Ammon's horn (tissue), 1 donor: ENCODE measurements at regions not wholly inside any gene's neighbourhood (a gene's known extent, or its start where the extent isn't known, plus 50 kb on each side); places are given as distances from the start of the nearest gene placed in this dataset.

ENCODE experiments used
- DNase-seq: peaks from one replicate; pipeline ENCODE4 v3.0.0-alpha.2; 2016; ENCODE audit warnings: low spot score

DNA sequence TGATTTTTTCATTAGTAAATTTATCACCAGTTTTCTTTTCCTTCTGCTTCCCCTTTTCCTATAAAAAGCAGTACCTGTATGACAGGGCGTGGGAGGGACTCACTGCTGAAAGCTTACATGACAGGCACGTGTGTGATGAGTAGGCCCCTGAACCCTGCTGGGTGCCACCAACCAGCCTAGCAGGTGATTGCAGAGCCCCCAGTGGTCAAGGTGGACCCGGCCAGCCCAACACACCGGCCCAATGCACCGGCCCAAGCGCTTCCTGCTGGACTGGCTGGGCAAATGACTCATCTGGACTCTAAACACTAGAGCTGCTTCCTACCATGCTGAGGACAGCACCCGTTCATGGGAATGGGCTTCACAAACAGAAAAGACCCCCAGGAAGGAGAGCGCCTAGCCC lies 89.8 kb upstream of the TMEM72 start:
- DNase-seq = no peak

- DNase-seq = no peak
These were observed 88.8 kb upstream of the TMEM72 start for GRCh38 chr10:44822349-44822748.

GRCh38 chr10:44822966-44823365 lies 88.2 kb upstream of the TMEM72 start:
- DNase-seq = no peak

GRCh38 chr10:44824607-44825006 lies 86.5 kb upstream of the TMEM72 start:
- no peak for DNase-seq

DNA sequence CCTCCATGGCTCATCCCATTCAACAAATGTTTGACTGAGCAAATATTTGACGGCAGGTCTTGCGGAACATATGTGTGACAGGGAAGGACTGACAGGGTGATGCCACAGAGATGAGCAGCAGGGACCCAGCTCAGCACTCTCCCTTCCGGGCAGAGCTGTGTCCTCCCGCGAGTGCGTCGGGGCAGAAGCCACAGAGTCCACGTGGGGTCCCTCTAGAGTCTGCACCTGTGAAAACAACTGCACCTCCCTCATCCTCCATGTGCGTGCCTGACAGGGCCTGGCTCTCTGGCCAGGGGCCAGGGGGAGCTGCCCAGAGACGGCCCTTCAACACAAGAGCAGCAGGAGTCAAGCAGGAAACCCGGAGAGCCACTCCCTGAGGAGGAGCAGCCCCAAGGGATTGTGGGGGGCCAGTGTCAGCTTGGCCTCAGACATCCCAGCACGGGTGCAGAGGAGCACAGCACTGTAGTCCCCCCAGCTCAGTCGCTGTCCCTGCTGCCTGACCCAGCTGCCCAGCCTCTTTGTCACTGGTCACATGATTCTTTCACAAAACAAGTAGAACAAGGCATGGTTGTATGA lies 83.6 kb upstream of the TMEM72 start:
- no peak for DNase-seq

DNA sequence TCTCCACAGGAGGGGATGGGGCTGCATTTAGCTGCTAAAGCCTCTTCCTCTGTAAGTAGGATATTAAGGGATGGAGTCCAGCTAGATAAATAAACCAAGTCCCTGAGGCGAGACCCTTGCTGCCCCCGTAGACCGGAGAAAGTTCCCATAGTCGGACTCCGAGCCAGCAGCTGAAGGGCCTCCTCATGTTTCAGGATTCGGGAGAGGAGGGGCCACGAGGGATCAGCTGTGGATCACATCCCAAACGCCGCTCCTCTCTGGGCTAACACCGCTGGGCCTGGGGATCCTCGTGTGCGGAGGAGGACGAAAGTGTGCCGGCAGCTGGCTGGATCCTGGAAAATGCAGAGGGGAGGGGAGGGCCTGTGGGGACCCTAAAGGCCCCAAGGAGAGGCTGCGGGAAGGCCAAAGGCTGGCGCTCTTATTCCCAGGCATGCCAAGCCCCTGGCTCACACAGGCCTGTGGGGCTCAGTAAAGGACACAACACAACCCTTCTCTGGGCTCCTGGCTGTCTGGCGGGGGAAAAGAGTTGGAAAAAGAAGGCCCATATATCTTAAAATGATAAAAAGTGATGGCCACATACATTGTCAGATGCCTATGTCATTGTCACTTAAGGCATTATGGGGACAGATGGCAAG lies 82.5 kb upstream of the TMEM72 start:
- no peak for DNase-seq

DNA sequence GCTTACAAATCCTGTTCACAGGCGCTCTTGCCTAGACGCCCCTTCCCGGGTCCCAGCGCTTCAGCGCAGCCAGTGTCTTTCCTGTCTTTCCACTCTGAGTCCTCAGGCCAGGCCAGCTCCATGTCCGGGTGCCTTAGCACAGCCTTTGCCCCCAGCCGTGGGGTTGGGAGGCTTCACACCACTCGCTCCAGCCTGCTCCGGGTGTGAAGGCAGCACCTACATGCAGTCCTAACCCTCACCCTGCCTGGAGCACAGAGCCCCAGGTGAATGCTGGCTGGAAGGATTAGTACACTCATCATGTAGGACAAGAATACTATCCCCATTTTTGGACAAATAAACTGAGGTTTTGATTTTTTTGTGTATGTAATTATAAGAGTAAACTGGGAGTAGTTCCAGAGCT lies 81.7 kb upstream of the TMEM72 start:
- DNase-seq = no peak

DNA sequence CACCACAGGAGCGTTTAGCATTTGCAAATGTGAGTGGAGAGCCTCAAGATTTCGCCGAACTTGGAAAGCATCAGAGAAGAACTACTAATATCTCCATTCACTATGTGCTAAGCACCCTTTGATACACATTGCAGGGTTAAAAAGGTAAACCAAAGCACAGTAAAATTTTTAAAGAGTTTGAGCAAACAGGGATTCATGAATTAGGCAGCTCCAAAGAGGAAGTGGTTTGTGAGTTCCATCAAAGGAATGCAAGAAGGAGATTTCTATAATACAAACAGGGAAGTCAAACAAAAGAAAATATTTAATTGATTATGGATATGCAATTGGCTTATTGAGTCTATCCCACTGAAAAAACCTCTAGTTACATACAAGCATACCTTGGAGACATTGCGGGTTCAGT lies 81.1 kb upstream of the TMEM72 start:
- DNase-seq = no peak

DNA sequence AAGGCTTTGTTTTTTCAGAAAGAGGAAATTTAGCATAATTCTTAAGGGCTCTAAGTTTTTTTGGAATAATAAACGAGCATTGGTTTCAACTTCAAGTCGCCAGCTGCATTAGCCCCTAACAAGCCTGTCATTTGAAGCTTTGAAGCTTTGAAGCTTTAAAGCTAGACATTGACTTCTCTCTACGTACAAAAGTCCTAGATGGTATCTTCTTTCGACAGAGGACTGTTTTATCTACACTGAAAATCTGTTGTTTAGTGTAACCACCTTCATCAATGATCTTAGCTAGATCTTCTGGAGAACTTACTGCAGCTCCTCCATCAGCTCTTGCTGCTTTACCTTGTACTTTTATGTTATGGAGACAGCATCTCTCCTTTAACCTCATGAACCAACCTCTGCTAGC lies 79.6 kb upstream of the TMEM72 start:
- no peak for DNase-seq

GRCh38 chr10:44832595-44833390 lies 78.3 kb upstream of the TMEM72 start:
- DNase-seq = no peak

DNA sequence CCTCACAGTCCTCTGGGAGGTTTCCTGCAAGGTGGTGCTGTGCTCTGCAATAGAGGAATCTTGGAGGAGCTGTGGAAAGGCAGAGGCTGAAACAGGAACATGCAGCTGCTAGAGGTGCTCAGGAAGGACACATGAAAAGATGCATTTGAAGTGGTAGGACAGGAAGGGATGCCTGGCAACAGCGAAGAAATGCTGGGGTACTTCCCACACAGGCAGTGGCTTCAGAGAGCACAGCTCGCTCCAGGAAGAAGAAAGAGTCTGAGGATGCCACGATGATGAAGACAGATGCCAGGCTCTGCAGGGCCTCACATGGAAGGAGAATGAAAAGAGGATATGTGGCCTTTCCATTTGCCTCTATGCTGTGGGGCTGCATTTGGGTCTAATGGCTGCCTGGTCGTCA lies 77.0 kb upstream of the TMEM72 start:
- no peak for DNase-seq

GRCh38 chr10:44835300-44835699 lies 75.8 kb upstream of the TMEM72 start:
- no peak for DNase-seq

DNA sequence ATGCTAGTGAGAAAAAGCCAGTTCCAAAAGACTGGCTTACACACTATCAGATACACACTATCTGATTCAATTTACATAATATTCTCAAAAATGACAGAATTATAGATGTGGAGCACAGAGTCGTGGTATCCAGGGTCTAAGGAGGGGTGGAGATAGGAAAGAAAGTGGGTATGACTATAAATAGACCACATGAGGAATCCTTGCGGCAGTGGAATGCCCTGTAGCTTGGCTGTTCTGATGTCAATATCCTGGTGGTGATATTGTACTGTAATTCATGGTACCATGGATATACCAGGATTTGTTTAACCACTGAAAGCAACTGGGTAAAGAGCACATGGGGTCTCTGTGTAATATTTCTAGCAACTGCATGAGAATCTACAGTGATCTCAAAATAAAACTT lies 67.7 kb upstream of the TMEM72 start:
- no peak for DNase-seq

GRCh38 chr10:44845361-44846175 lies 65.6 kb upstream of the TMEM72 start:
- DNase-seq = no peak

- no peak for DNase-seq
These were observed 64.0 kb upstream of the TMEM72 start for GRCh38 chr10:44847110-44847509.

GRCh38 chr10:44848211-44848610 lies 62.9 kb upstream of the TMEM72 start:
- DNase-seq = no peak

- DNase-seq = no peak
These were observed 61.2 kb upstream of the TMEM72 start for GRCh38 chr10:44849936-44850335.

DNA sequence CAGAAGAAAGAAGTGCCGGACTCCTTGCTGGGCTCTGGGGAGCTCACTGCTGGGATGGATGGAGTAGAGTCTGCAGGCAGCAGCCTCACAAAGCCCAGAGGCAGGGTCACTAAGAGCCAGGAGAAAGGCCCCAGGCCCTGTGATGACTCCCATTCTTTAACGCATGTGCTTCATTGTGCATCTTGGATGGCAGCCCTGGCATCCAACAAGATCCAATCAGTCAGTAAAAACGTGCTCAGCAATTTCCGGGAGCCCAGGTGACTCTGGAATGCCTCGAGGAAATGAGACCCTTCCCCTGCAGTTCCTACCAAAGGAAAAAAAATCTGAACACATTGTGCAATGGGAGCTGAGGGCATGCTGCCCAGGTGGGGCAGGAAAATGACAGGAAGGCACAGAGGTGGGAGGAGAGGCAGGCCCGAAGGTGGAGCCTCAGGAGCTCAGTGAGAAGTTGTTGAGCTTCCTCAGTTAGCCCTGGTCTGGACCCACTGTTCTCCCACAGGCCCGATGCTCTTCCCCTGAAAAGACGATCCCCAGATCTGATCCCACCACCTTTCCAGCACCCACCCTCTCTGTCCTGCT lies 60.7 kb upstream of the TMEM72 start:
- no peak for DNase-seq

GRCh38 chr10:44851413-44851812 lies 59.7 kb upstream of the TMEM72 start:
- DNase-seq = no peak

- no peak for DNase-seq
These were observed 59.3 kb upstream of the TMEM72 start for GRCh38 chr10:44851881-44852280.

- peak; percentile 49 for DNase-seq
These were observed 57.9 kb upstream of the TMEM72 start for GRCh38 chr10:44853148-44853734.

DNA sequence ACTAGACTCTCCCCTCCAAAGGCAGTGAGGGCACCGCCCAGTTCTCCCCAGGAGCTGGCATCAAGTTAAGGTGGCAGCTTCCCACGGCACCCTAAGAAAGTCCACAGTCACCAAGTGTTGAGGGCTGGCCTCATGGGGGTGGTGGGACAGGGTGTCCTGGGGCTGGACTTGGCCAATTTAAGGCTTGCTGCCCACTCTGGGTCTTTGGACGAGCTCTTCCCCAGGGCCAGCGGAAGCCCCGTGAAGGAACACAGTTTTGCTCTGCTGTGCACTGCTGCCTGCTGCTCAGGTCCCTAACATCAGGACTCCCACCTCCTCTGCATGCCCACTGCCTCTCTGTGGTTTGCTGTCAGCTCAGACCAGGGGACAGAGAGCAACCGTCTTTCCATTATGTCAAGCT lies 57.3 kb upstream of the TMEM72 start:
- DNase-seq = no peak
